ENCODE measurements at regions not wholly inside any gene's neighbourhood (a gene's known extent, or its start where the extent isn't known, plus 50 kb on each side); places are given as distances from the start of the nearest gene placed in this dataset.

- Histone ChIP-seq H3F3A (ENCODE audit: insufficient read depth, low read length) (no peaks in the 10 kb centered on the region), H3K9me3 (replicated peaks; ENCODE audit: insufficient read depth, low read length) (no peaks in the 10 kb centered on the region), H3K79me2 (ENCODE audit: low read length) (no peaks in the 10 kb centered on the region), H3K9me2 (replicated peaks; ENCODE audit: insufficient read depth, low read length) (no peaks in the 10 kb centered on the region), H3K9ac (ENCODE audit: low read length) (no peak overlapping the region), H3K4me3 (ENCODE audit: low read length) (no peak overlapping the region), H4K20me1 (ENCODE audit: insufficient read depth, low read length) (no peaks in the 10 kb centered on the region), H3K4me1 (ENCODE audit: low read length) (no peaks in the 10 kb centered on the region), H3K27me3 (replicated peaks; ENCODE audit: insufficient read depth, low read length) (peaks cover 28% of the 10 kb centered on the region), H2AFZ (ENCODE audit: low read length) (no peak overlapping the region), H3K4me2 (ENCODE audit: low read depth, low read length) (no peak overlapping the region), H3K36me3 (replicated peaks; ENCODE audit: insufficient read depth, low read length) (no peaks in the 10 kb centered on the region), H3K27ac (ENCODE audit: low read length) (no peak overlapping the region)
- no peak for DNase-seq
- TF ChIP-seq CTCF (IDR thresholded peaks at IDR 0.05; ENCODE audit: low read length) (no peak), EZH2phosphoT487 (IDR thresholded peaks at IDR 0.05; ENCODE audit: low read length) (no peak), EZH2 (optimal IDR thresholded peaks at IDR 0.05; ENCODE audit: low read depth, low read length) (no peak)
Observed at GRCh38 chr16:86129541-86129940, 230.6 kb downstream of the IRF8 start.

- peaks cover 35% of the 10 kb centered on the region for H3K27me3 ChIP-seq (replicated peaks; ENCODE audit: insufficient read depth, low read length)
- H3K27ac ChIP-seq (ENCODE audit: low read length), result no peak overlapping the region
- no peak for DNase-seq
Observed at GRCh38 chr16:86133377-86133776, 234.4 kb downstream of the IRF8 start.

GRCh38 chr16:86133847-86134375, 234.9 kb downstream of the IRF8 start:
- no peak overlapping the region for H3K9ac ChIP-seq (ENCODE audit: low read length)
- no peak overlapping the region for H3K4me2 ChIP-seq (ENCODE audit: low read depth, low read length)
- H3K27me3 ChIP-seq (replicated peaks; ENCODE audit: insufficient read depth, low read length), result peaks cover 40% of the 10 kb centered on the region
- no peaks in the 10 kb centered on the region for H3K79me2 ChIP-seq (ENCODE audit: low read length)
- no peak overlapping the region for H3K27ac ChIP-seq (ENCODE audit: low read length)
- no peaks in the 10 kb centered on the region for H3F3A ChIP-seq (ENCODE audit: insufficient read depth, low read length)
- no peak for DNase-seq
- no peaks in the 10 kb centered on the region for H3K36me3 ChIP-seq (replicated peaks; ENCODE audit: insufficient read depth, low read length)
- TF ChIP-seq CTCF (IDR thresholded peaks at IDR 0.05; ENCODE audit: low read length) (no peak), EZH2phosphoT487 (IDR thresholded peaks at IDR 0.05; ENCODE audit: low read length) (no peak), EZH2 (optimal IDR thresholded peaks at IDR 0.05; ENCODE audit: low read depth, low read length) (no peak)
- H2AFZ ChIP-seq (ENCODE audit: low read length), result no peak overlapping the region
- H3K4me3 ChIP-seq (ENCODE audit: low read length), result no peak overlapping the region
- H4K20me1 ChIP-seq (ENCODE audit: insufficient read depth, low read length), result no peaks in the 10 kb centered on the region
- no peaks in the 10 kb centered on the region for H3K9me3 ChIP-seq (replicated peaks; ENCODE audit: insufficient read depth, low read length)
- H3K4me1 ChIP-seq (ENCODE audit: low read length), result no peaks in the 10 kb centered on the region
- no peaks in the 10 kb centered on the region for H3K9me2 ChIP-seq (replicated peaks; ENCODE audit: insufficient read depth, low read length)

More at GRCh38 chr16:86133377-86133776, 234.4 kb downstream of the IRF8 start:
- Histone ChIP-seq H3F3A (ENCODE audit: insufficient read depth, low read length) (no peaks in the 10 kb centered on the region), H3K9ac (ENCODE audit: low read length) (no peak overlapping the region), H3K9me2 (replicated peaks; ENCODE audit: insufficient read depth, low read length) (no peaks in the 10 kb centered on the region), H3K4me2 (ENCODE audit: low read depth, low read length) (no peak overlapping the region), H2AFZ (ENCODE audit: low read length) (no peak overlapping the region), H3K4me1 (ENCODE audit: low read length) (no peaks in the 10 kb centered on the region), H3K79me2 (ENCODE audit: low read length) (no peaks in the 10 kb centered on the region), H3K9me3 (replicated peaks; ENCODE audit: insufficient read depth, low read length) (no peaks in the 10 kb centered on the region), H3K4me3 (ENCODE audit: low read length) (no peak overlapping the region), H3K36me3 (replicated peaks; ENCODE audit: insufficient read depth, low read length) (no peaks in the 10 kb centered on the region), H4K20me1 (ENCODE audit: insufficient read depth, low read length) (no peaks in the 10 kb centered on the region)
- TF ChIP-seq CTCF (IDR thresholded peaks at IDR 0.05; ENCODE audit: low read length), result no peak
- no peak for TF ChIP-seq EZH2phosphoT487 (IDR thresholded peaks at IDR 0.05; ENCODE audit: low read length)
- TF ChIP-seq EZH2 (optimal IDR thresholded peaks at IDR 0.05; ENCODE audit: low read depth, low read length), result no peak
